ENCODE measurements at regions not wholly inside any gene's neighbourhood (a gene's known extent, or its start where the extent isn't known, plus 50 kb on each side); places are given as distances from the start of the nearest gene placed in this dataset.

GRCh38 chr3:175948041-175948440 lies 1088.9 kb downstream of the NAALADL2 start:
- TF ChIP-seq CTCF (conservative IDR thresholded peaks at IDR 0.05; ENCODE audit: low read length) (no peak), EZH2phosphoT487 (IDR thresholded peaks at IDR 0.05; ENCODE audit: borderline replicate concordance, low read depth, low read length) (no peak)
